HepG2 (cell line): ENCODE measurements at regions not wholly inside any gene's neighbourhood (a gene's known extent, or its start where the extent isn't known, plus 50 kb on each side); places are given as distances from the start of the nearest gene placed in this dataset.

ENCODE experiments used
- ATAC-seq: fragments of 200-7000 bp; cut with Tn5 transposase; 3 replicates; pipeline ENCODE4 v1.9.1; 2020; ENCODE audit warnings: mild to moderate bottlenecking, moderate library complexity
- BruUV-seq: library from RNA; stranded (reverse); fragments of 400-500 nt; replicated peaks from 2 replicates; lab custom pipeline; 2021; lab: Mats Ljungman, UMichigan
- CTCF ChIA-PET: fragments of 300-600 bp; formaldehyde crosslinking; extraction: SDS; loops from one replicate; lab custom pipeline; 2021; ENCODE audit warnings: low total read pairs, inconsistent platforms, low intra/inter-chr PET ratio; lab: Yijun Ruan, JAX
- POLR2A ChIA-PET: fragments of 350-600 bp; sonication (Branson Sonifier 250); formaldehyde crosslinking; loops from one replicate; lab custom pipeline; 2020; ENCODE audit warnings: antibody characterized with exemption, inconsistent platforms; lab: Yijun Ruan, JAX
- DNase-seq: peaks from one replicate; pipeline ENCODE4 v3.0.0-alpha.2; 2015; ENCODE audit warnings: low spot score
- FAIRE-seq: peaks from 3 replicates; lab custom pipeline; 2011; peaks lifted over from hg19 to GRCh38; lab: Jason Lieb, UNC
- H2AFZ ChIP-seq: one replicate; pipeline ENCODE4 v1.6.1; 2011; ENCODE audit warnings: low read length, inconsistent platforms
- H3K27ac ChIP-seq: fragments of 300-600 bp; 3 replicates; pipeline ENCODE4 v1.8.0; 2011; ENCODE audit warnings: mixed run types, mild to moderate bottlenecking, mixed read lengths, low read length, inconsistent platforms; ENCODE audit not compliant: insufficient read depth; ENCODE audit errors: extremely low read length
- H3K27me3 ChIP-seq, 2 experiments: fragments of 200-600 bp in 1 of 2; 2 replicates in 1 of 2; 3 replicates in 1 of 2; pipeline versions ENCODE4 v1.6.0 to v1.8.0; 2011; ENCODE audit warnings: low read length in 2 of 2, mild to moderate bottlenecking in 2 of 2, moderate library complexity in 2 of 2, inconsistent platforms in 1 of 2; ENCODE audit not compliant: insufficient read depth in 2 of 2, control insufficient read depth in 1 of 2
- H3K36me3 ChIP-seq, 2 experiments: fragments of 200-600 bp in 1 of 2; replicated peaks in 1 of 2; 2 replicates in 1 of 2; 3 replicates in 1 of 2; pipeline versions ENCODE4 v1.5.1 to v1.8.0; 2011; ENCODE audit warnings: low read length in 2 of 2, inconsistent platforms in 1 of 2; ENCODE audit not compliant: insufficient read depth in 2 of 2, control insufficient read depth in 1 of 2
- H3K4me1 ChIP-seq: 2 replicates; pipeline ENCODE4 v1.5.1; 2012; ENCODE audit warnings: low read length, inconsistent platforms; ENCODE audit not compliant: insufficient read depth
- H3K4me2 ChIP-seq: 2 replicates; pipeline ENCODE4 v1.6.0; 2011; ENCODE audit warnings: low read depth, low read length, inconsistent platforms
- H3K4me3 ChIP-seq, 3 experiments: fragments of 200-600 bp in 1 of 3; sonication (generic), shearing (Covaris generic) in 1 of 3; replicated peaks in 1 of 3; 2 replicates each; pipeline ENCODE4 v1.5.1; 2011 to 2016; ENCODE audit warnings: low read length in 3 of 3, inconsistent platforms in 2 of 3, low read depth in 2 of 3, mild to moderate bottlenecking in 2 of 3, control low read depth in 1 of 3, mixed read lengths in 1 of 3; ENCODE audit not compliant: insufficient read depth in 1 of 3
- H3K79me2 ChIP-seq: one replicate; pipeline ENCODE4 v1.6.1; 2011; ENCODE audit warnings: low read length, inconsistent platforms; ENCODE audit not compliant: insufficient read depth
- H3K9ac ChIP-seq: 2 replicates; pipeline ENCODE4 v1.6.0; 2011; ENCODE audit warnings: mild to moderate bottlenecking, low read depth, low read length, inconsistent platforms; ENCODE audit not compliant: insufficient read depth
- H3K9me3 ChIP-seq: 2 replicates; pipeline ENCODE4 v1.5.1; 2012; ENCODE audit warnings: mild to moderate bottlenecking, low read length
- H4K20me1 ChIP-seq: 2 replicates; pipeline ENCODE4 v1.6.0; 2011; ENCODE audit warnings: inconsistent platforms, mild to moderate bottlenecking, low read length, moderate library complexity; ENCODE audit not compliant: insufficient read depth
- AGO1 ChIP-seq: fragments of 200-400 bp; formaldehyde crosslinking; IDR thresholded peaks from 2 replicates; pipeline ENCODE4 v1.6.1; 2017; ENCODE audit warnings: mild to moderate bottlenecking, low read depth, low read length, moderate library complexity; ENCODE audit not compliant: poor library complexity, severe bottlenecking
- ATAD3A ChIP-seq: sonication (generic); formaldehyde crosslinking; IDR thresholded peaks from 2 replicates; pipeline ENCODE4 v1.4.0; 2020; ENCODE audit warnings: missing genetic modification reagents
- EZH2 ChIP-seq: conservative IDR thresholded peaks from 2 replicates; pipeline ENCODE4 v1.6.1; 2012; ENCODE audit warnings: mild to moderate bottlenecking, low read depth, low read length, moderate library complexity
- FOXA3 ChIP-seq: IDR thresholded peaks from 2 replicates; pipeline ENCODE4 v1.6.1; 2016; ENCODE audit warnings: missing genetic modification reagents, missing compliant biosample characterization
- KLF15 ChIP-seq: sonication (generic); formaldehyde crosslinking; IDR thresholded peaks from 2 replicates; pipeline ENCODE4 v1.8.1; 2023; ENCODE audit warnings: borderline replicate concordance, mild to moderate bottlenecking, inconsistent platforms, missing genetic modification reagents, mixed read lengths
- MNT ChIP-seq: fragments of 450-650 bp; IDR thresholded peaks from 2 replicates; pipeline ENCODE4 v1.6.1; 2016
- RELA ChIP-seq: sonication (generic); formaldehyde crosslinking; IDR thresholded peaks from 2 replicates; pipeline ENCODE4 v1.4.0; 2020; ENCODE audit warnings: missing genetic modification reagents
- RORA ChIP-seq: sonication (generic); formaldehyde crosslinking; IDR thresholded peaks from 2 replicates; pipeline ENCODE4 v1.5.0; 2020; ENCODE audit warnings: mild to moderate bottlenecking, missing genetic modification reagents, moderate library complexity
- SIX1 ChIP-seq: sonication (generic); formaldehyde crosslinking; IDR thresholded peaks from 2 replicates; pipeline ENCODE4 v1.4.0; 2020; ENCODE audit warnings: missing genetic modification reagents, borderline replicate concordance
- SMARCC2 ChIP-seq: fragments of 450-650 bp; IDR thresholded peaks from 2 replicates; pipeline ENCODE4 v1.6.1; 2017; ENCODE audit warnings: antibody characterized with exemption, mild to moderate bottlenecking
- SMC3 ChIP-seq: IDR thresholded peaks from 2 replicates; pipeline ENCODE4 v1.6.1; 2011; ENCODE audit warnings: low read length, improper control_type of control experiment
- SYNCRIP ChIP-seq: fragments of 200-400 bp; formaldehyde crosslinking; IDR thresholded peaks from 2 replicates; pipeline ENCODE4 v1.6.1; 2018; ENCODE audit warnings: mild to moderate bottlenecking, low read depth, low read length; ENCODE audit not compliant: insufficient read depth
- ZC3H4 ChIP-seq: sonication (generic); formaldehyde crosslinking; IDR thresholded peaks from 2 replicates; pipeline ENCODE4 v1.4.0; 2020; ENCODE audit warnings: missing genetic modification reagents, borderline replicate concordance
- ZNF317 ChIP-seq: sonication (generic); formaldehyde crosslinking; IDR thresholded peaks from 2 replicates; pipeline ENCODE4 v1.5.0; 2020; ENCODE audit warnings: mild to moderate bottlenecking, missing genetic modification reagents
- ZNF546 ChIP-seq: sonication (generic); formaldehyde crosslinking; conservative IDR thresholded peaks from 2 replicates; pipeline ENCODE4 v1.8.1; 2023; ENCODE audit warnings: mild to moderate bottlenecking, missing genetic modification reagents
- ZNF615 ChIP-seq: sonication (generic); formaldehyde crosslinking; IDR thresholded peaks from 2 replicates; pipeline ENCODE4 v1.5.0; 2020; ENCODE audit warnings: mild to moderate bottlenecking, missing genetic modification reagents, borderline replicate concordance
- ZUFSP ChIP-seq: sonication (generic); formaldehyde crosslinking; IDR thresholded peaks from 2 replicates; pipeline ENCODE4 v1.9.0; 2021; ENCODE audit warnings: missing genetic modification reagents, mild to moderate bottlenecking, borderline replicate concordance
- WGBS: methylation state at CpG from one replicate; pipeline ENCODE4 v1.1.6; 2017; ENCODE audit warnings: low lambda C conversion rate; 5-methylcytosine and 5-hydroxymethylcytosine counted together
- in situ Hi-C: cut with HindIII; loops from 2 replicates; pipeline ENCODE4 v1.10.0; 2017; ENCODE audit warnings: low pct_unique_long_range_greater_than_20kb; ENCODE audit not compliant: extremely low pct_ligation_motif_present
- intact Hi-C: fragments of 100-400 bp; cut with micrococcal nuclease; formaldehyde crosslinking; loops from one replicate; pipeline ENCODE4 v1.10.0; 2022; ENCODE audit not compliant: unreplicated experiment

- H4K20me1 ChIP-seq: no peaks in the 10 kb centered on the region
- TF ChIP-seq MNT: 0 out of 2 replicates have a peak, but pooled peaks have one; percentile 25
- TF ChIP-seq FOXA3: no peak
- BruUV-seq: no TSS peak
- H3K27me3 ChIP-seq: peaks cover 8 to 72% of the 10 kb centered on the region in 2 experiments; a peak in 3 of 5 replicates
- FAIRE-seq (no peak), ATAC-seq (no peak), DNase-seq (no peak)
- ChIA-PET POLR2A (no interaction called here), CTCF (no interaction called here)
- no peak overlapping the region for H3K4me3 ChIP-seq
- 15% methylated on average over 2 of the region's 9 CpGs for WGBS
- no peak overlapping the region for H3K27ac ChIP-seq
- H3K36me3 ChIP-seq: no peaks in the 10 kb centered on the region
- no peaks in the 10 kb centered on the region for H3K4me1 ChIP-seq
- H3K79me2 ChIP-seq: no peaks in the 10 kb centered on the region
- no peak overlapping the region for H3K4me2 ChIP-seq
- H3K9ac ChIP-seq: no peak overlapping the region
- no peak overlapping the region for H2AFZ ChIP-seq
- H3K9me3 ChIP-seq: no peaks in the 10 kb centered on the region
- in situ Hi-C loops: no loop called here
- intact Hi-C loops: no loop called here
These were observed 68.8 kb upstream of the INSIG1 start for GRCh38 chr7:155228894-155229293.

- H3K27ac ChIP-seq: no peak overlapping the region
- H4K20me1 ChIP-seq: no peaks in the 10 kb centered on the region
- no TSS peak for BruUV-seq
- no peak for ATAC-seq
- no peak for FAIRE-seq
- H3K79me2 ChIP-seq: no peaks in the 10 kb centered on the region
- H3K9me3 ChIP-seq: no peaks in the 10 kb centered on the region
- H3K27me3 ChIP-seq: peaks cover 8 to 69% of the 10 kb centered on the region in 2 experiments; a peak in 3 of 5 replicates
- ChIA-PET POLR2A (no interaction called here), CTCF (no interaction called here)
- intact Hi-C loops (no loop called here), in situ Hi-C loops (no loop called here)
- no peak overlapping the region for H3K4me3 ChIP-seq
- no peak for DNase-seq
- H3K9ac ChIP-seq: no peak overlapping the region
- peaks cover 3% of the 10 kb centered on the region; the same call in 1 of the 2 replicates for H3K4me1 ChIP-seq
- H3K4me2 ChIP-seq: no peak overlapping the region
- WGBS: 35% methylated on average over 8 of the region's 14 CpGs
- no peak overlapping the region for H2AFZ ChIP-seq
- H3K36me3 ChIP-seq: no peaks in the 10 kb centered on the region
- no peak for TF ChIP-seq ATAD3A
- no peak for TF ChIP-seq ZC3H4
- no peak for TF ChIP-seq ZUFSP
- TF ChIP-seq SMC3: no peak
- no peak for TF ChIP-seq ZNF317 (CRISPR knock-in tag)
- TF ChIP-seq ZNF546 (CRISPR knock-in tag): no peak
- TF ChIP-seq SMARCC2: no peak
- TF ChIP-seq EZH2: no peak
- no peak for TF ChIP-seq SIX1 (CRISPR knock-in tag)
- TF ChIP-seq AGO1: no peak
- no peak for TF ChIP-seq KLF15 (CRISPR knock-in tag)
- no peak for TF ChIP-seq RORA (CRISPR knock-in tag)
- TF ChIP-seq RELA (CRISPR knock-in tag): no peak
- TF ChIP-seq ZNF615 (CRISPR knock-in tag): no peak
- TF ChIP-seq SYNCRIP: no peak
These were observed 68.0 kb upstream of the INSIG1 start for GRCh38 chr7:155229548-155230168.
